ENCODE measurements at regions not wholly inside any gene's neighbourhood (a gene's known extent, or its start where the extent isn't known, plus 50 kb on each side); places are given as distances from the start of the nearest gene placed in this dataset.

- TF ChIP-seq CTCF (IDR thresholded peaks at IDR 0.05; ENCODE audit: poor library complexity): no peak
- TF ChIP-seq EZH2phosphoT487 (IDR thresholded peaks at IDR 0.05; ENCODE audit: low read depth, severe bottlenecking, unreplicated experiment): no peak
Observed at GRCh38 chr1:184215274-184215925, 163.9 kb downstream of the TSEN15 start.

All from hepatocyte (in vitro differentiated cells).